ENCODE measurements at regions not wholly inside any gene's neighbourhood (a gene's known extent, or its start where the extent isn't known, plus 50 kb on each side); places are given as distances from the start of the nearest gene placed in this dataset.

DNA sequence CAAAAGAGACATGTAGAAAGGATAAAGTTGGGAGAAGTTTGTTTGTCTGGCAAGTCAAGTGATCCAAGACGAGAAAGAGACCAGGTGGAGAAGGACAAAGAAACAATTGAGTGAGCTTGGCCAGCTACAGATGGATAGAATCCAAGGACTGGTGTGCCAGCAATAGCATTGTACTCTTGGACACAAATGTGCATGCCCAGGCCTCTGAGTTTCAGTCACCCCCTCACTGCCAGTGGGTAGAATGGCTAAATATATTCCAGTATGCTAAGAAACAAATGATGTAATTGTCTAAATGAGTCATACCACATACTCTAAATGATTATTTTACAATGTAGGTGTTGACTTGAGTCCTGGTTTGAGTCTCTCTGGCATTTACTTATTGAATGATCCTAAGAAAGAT lies 881.3 kb downstream of the LRRTM4 start:
- TF ChIP-seq, protein P1, sequence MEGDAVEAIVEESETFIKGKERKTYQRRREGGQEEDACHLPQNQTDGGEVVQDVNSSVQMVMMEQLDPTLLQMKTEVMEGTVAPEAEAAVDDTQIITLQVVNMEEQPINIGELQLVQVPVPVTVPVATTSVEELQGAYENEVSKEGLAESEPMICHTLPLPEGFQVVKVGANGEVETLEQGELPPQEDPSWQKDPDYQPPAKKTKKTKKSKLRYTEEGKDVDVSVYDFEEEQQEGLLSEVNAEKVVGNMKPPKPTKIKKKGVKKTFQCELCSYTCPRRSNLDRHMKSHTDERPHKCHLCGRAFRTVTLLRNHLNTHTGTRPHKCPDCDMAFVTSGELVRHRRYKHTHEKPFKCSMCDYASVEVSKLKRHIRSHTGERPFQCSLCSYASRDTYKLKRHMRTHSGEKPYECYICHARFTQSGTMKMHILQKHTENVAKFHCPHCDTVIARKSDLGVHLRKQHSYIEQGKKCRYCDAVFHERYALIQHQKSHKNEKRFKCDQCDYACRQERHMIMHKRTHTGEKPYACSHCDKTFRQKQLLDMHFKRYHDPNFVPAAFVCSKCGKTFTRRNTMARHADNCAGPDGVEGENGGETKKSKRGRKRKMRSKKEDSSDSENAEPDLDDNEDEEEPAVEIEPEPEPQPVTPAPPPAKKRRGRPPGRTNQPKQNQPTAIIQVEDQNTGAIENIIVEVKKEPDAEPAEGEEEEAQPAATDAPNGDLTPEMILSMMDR (IDR thresholded peaks at IDR 0.05; ENCODE audit: low read depth, low read length), result no peak
- H3K4me3 ChIP-seq (ENCODE audit: low read depth, low read length), result no peak overlapping the region

DNA sequence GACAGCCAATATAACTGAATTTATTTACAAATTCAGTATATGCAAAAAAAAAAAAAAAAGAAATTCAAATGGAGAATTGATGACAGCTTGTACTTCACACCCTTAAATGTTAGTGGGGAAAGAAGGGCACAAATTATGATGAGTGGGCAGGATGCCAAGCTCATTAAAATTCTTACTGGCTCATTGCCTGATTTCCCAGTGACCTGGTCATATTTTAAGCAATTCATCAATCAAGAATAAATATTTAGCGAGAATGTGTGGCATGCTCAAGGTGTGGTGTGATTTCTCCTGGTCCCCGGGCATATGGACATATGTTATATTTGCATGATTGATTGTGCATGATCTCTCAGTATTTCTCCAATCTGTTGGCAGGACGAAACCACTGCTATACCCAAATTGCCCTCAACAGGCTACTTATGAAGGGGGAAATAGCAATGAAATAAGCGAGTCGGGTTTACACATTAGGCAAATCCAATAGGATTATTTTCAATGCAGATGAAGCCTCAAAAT lies 883.0 kb downstream of the LRRTM4 start:
- no peak overlapping the region for H3K4me3 ChIP-seq (ENCODE audit: low read depth, low read length)
- TF ChIP-seq, protein P1 (IDR thresholded peaks at IDR 0.05; ENCODE audit: low read depth, low read length), result no peak

DNA sequence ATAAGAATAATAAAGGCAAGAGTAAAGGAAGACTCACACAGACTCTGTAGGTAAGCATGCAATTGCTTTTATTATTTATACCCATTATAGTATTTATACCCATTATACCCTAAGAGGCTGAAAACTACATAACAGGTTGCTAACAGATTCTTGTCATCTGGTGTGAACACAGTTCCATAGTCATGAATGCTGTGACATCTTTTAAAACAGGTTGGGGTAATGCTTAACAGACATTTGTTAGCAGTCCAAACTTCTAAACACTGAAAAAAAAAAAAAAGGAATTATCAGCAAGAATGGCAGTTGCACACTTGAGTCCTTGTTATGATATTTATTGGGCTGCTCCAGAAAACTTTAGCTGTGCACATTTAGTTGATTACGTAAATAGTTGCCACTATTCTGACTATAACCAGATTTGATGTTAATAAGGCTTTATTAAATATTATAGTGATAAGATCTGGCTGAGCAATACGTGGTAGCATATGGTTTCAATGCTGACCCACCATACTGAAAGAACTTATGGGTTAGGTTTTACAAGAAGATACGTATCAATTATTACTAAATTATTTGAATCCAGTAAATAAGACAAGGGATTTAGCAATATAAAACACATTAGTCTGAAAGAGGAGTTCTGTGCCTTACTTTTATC lies 888.8 kb downstream of the LRRTM4 start:
- TF ChIP-seq, protein P1 (IDR thresholded peaks at IDR 0.05; ENCODE audit: low read depth, low read length), result no peak
- no peak overlapping the region for H3K4me3 ChIP-seq (ENCODE audit: low read depth, low read length)

DNA sequence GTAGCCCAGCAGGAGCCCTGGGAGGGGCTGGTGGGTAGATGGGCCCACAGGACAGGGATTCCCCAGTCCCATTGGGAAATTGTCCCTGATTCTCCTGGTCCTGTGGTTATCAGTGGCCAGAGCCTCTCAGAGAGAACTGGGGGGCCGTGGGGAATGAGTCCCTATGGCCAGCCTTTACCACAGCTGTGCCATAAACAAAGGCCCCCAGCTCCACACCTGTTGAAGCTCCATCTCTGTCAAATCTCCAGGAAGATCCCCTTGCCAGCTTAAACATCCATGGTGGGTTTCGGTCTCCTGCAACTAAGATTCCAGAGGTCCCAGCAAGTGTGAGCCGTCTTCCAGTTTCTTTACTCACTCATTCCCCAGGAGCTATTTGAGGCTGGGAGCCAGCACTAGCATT lies 897.1 kb downstream of the LRRTM4 start:
- TF ChIP-seq, protein P1 (IDR thresholded peaks at IDR 0.05; ENCODE audit: low read depth, low read length), result no peak

DNA sequence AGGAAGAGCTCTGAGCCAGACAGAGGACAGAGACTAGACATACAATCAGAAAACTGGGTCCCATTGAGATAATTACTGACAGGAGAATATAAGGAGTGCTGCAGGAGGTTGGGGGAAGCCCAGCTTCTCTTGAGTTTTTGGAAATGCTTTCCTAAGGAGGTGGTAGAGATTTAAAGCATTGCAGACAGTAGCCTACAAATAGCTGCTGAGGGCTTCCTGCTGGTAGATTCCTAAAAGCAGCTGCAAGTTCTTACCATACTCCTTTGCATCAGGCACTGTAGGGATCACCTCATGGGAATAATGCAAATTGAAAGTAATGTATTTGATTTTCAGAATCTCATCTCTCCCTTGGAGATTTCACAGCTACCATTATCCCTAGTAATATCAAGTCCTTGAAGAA lies 902.6 kb upstream of the GCFC2 start:
- TF ChIP-seq, protein P1 (IDR thresholded peaks at IDR 0.05; ENCODE audit: low read depth, low read length), result no peak
- H3K4me3 ChIP-seq (ENCODE audit: low read depth, low read length), result no peak overlapping the region

More for the DNA sequence above, 897.1 kb downstream of the LRRTM4 start:
- H3K4me3 ChIP-seq (ENCODE audit: low read depth, low read length), result no peak overlapping the region

DNA sequence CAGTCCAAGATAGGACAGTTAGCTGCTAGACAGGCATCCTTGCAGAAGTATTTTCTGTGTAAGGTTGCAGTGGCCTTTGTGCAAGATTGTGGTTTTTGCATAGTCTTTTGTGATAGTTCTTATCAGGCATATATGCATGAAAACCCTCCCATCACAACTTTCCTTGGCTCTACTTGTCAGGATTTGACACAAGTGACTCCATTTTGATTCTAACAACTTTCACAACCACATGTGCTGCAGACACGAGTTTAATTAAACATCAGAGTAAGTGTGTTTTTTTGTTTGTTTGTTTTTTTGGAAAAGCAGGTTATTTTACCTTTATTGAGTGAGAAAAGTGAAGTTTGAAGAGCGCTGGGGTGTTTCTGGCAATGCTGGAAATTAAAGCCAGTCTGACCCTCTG lies 902.0 kb upstream of the GCFC2 start:
- TF ChIP-seq, protein P1 (IDR thresholded peaks at IDR 0.05; ENCODE audit: low read depth, low read length), result no peak
- H3K4me3 ChIP-seq (ENCODE audit: low read depth, low read length), result no peak overlapping the region

DNA sequence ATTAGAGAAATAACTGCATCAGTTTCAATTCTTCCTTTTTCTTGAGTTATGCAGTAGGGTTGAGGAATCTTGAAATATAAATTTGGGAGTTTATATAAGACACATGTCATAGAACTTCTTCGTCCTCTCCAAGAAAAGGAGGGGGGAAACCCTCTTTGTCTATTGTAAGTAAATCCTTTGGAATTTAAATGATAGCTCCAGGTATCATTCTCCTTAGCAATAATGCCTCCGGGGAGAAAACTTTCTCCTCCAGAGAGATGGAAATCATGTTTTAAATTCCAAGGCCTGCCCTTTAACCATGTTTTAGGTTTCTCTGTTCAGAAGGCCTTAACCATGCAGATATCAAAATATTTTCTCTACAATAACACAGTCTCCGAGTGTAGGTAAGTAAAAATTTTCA lies 899.7 kb upstream of the GCFC2 start:
- H3K4me3 ChIP-seq (ENCODE audit: low read depth, low read length), result no peak overlapping the region

More for the DNA sequence above, 899.7 kb upstream of the GCFC2 start:
- TF ChIP-seq, protein P1 (IDR thresholded peaks at IDR 0.05; ENCODE audit: low read depth, low read length), result no peak

Data from WI38 (cell line).